ENCODE measurements at regions not wholly inside any gene's neighbourhood (a gene's known extent, or its start where the extent isn't known, plus 50 kb on each side); places are given as distances from the start of the nearest gene placed in this dataset.

GRCh38 chr9:129463994-129464393 is 156.9 kb downstream of the C9orf50 start:
- no peak for TF ChIP-seq CTCF (IDR thresholded peaks at IDR 0.05; ENCODE audit: low read length, missing control alignments)
- H3K4me3 ChIP-seq (replicated peaks; ENCODE audit: low read depth, low read length) = no peak overlapping the region
- DNase-seq (ENCODE audit: low read depth) = no peak

GRCh38 chr9:129463477-129463876 is 157.4 kb downstream of the C9orf50 start:
- no peak for DNase-seq (ENCODE audit: low read depth)
- H3K4me3 ChIP-seq (replicated peaks; ENCODE audit: low read depth, low read length) = no peak overlapping the region
- TF ChIP-seq CTCF (IDR thresholded peaks at IDR 0.05; ENCODE audit: low read length, missing control alignments) = no peak

GRCh38 chr9:129462360-129462759 is 158.5 kb downstream of the C9orf50 start:
- TF ChIP-seq CTCF (IDR thresholded peaks at IDR 0.05; ENCODE audit: low read length, missing control alignments) = no peak
- no peak for DNase-seq (ENCODE audit: low read depth)
- no peak overlapping the region for H3K4me3 ChIP-seq (replicated peaks; ENCODE audit: low read depth, low read length)

GRCh38 chr9:129460323-129461261 is 160.3 kb downstream of the C9orf50 start:
- DNase-seq (ENCODE audit: low read depth) = peak; percentile 99

GRCh38 chr9:129459547-129460322 is 161.2 kb downstream of the C9orf50 start:
- H3K4me3 ChIP-seq (replicated peaks; ENCODE audit: low read depth, low read length) = no peak overlapping the region
- DNase-seq (ENCODE audit: low read depth) = no peak
- TF ChIP-seq CTCF (IDR thresholded peaks at IDR 0.05; ENCODE audit: low read length, missing control alignments) = no peak

More at GRCh38 chr9:129460323-129461261, 160.3 kb downstream of the C9orf50 start:
- peak overlapping the region; percentile 37 for H3K4me3 ChIP-seq (replicated peaks; ENCODE audit: low read depth, low read length)
- TF ChIP-seq CTCF (IDR thresholded peaks at IDR 0.05; ENCODE audit: low read length, missing control alignments) = no peak

- no peak for DNase-seq (ENCODE audit: low read depth)
- no peak overlapping the region for H3K4me3 ChIP-seq (replicated peaks; ENCODE audit: low read depth, low read length)
- TF ChIP-seq CTCF (IDR thresholded peaks at IDR 0.05; ENCODE audit: low read length, missing control alignments) = no peak
These were observed 162.0 kb downstream of the C9orf50 start for GRCh38 chr9:129458663-129459546.
